HCT116 (cell line): ENCODE measurements at regions not wholly inside any gene's neighbourhood (a gene's known extent, or its start where the extent isn't known, plus 50 kb on each side); places are given as distances from the start of the nearest gene placed in this dataset.

ENCODE experiments used
- ATAC-seq: fragments of 200-7000 bp; cut with Tn5 transposase; 2 replicates; pipeline ENCODE4 v1.9.1; 2020; ENCODE audit warnings: mild to moderate bottlenecking, moderate library complexity
- BruUV-seq: library from RNA; stranded (reverse); fragments of 400-500 nt; replicated peaks from 2 replicates; lab custom pipeline; 2021; lab: Mats Ljungman, UMichigan
- CTCF ChIA-PET: fragments of 300-600 bp; sonication (Branson Sonifier 250); formaldehyde crosslinking; loops from one replicate; lab custom pipeline; 2021; ENCODE audit warnings: antibody characterized with exemption; lab: Charles Lee
- POLR2A ChIA-PET: fragments of 300-600, 350-600 bp; sonication (Branson Sonifier 250); formaldehyde crosslinking; loops from one replicate; lab custom pipeline; 2021; ENCODE audit warnings: antibody characterized with exemption; lab: Charles Lee
- RAD21 ChIA-PET, 2 experiments: fragments of 300-600 bp; sonication (Branson Sonifier 250); formaldehyde crosslinking; loops; one replicate each; lab custom pipeline; 2023; ENCODE audit warnings: low total read pairs in 2 of 2; ENCODE audit not compliant: uncharacterized antibody in 2 of 2, unreplicated experiment in 2 of 2, low non-redundant PET in 1 of 2; lab: Charles Lee
- DNase-seq: peaks from one replicate; pipeline ENCODE4 v3.0.0-alpha.2; 2010; ENCODE audit warnings: low read depth, low spot score
- H2AFZ ChIP-seq: fragments of 200-600 bp; shearing (Covaris generic), sonication (generic); 2 replicates; pipeline ENCODE4 v1.6.1; 2017; ENCODE audit warnings: low read depth, mixed run types, mixed read lengths, antibody characterized with exemption, low read length; ENCODE audit not compliant: poor library complexity, severe bottlenecking
- H3K27ac ChIP-seq: 2 replicates; pipeline ENCODE4 v1.5.1; 2012; ENCODE audit warnings: low read depth, low read length
- H3K27me3 ChIP-seq: fragments of 200-600 bp; sonication (generic); 2 replicates; pipeline ENCODE4 v1.6.1; 2016; ENCODE audit warnings: mixed run types, low read length, mixed read lengths; ENCODE audit not compliant: insufficient read depth
- H3K36me3 ChIP-seq, 2 experiments: fragments of 200-500 bp in 1 of 2; fragments of 200-600 bp in 1 of 2; sonication (Bioruptor generic) in 1 of 2; sonication (generic) in 1 of 2; 2 replicates each; pipeline versions ENCODE4 v1.5.1 to v1.6.1; 2014 to 2016; ENCODE audit warnings: low read length in 2 of 2, inconsistent platforms in 1 of 2, mixed read lengths in 1 of 2, mixed run types in 1 of 2; ENCODE audit not compliant: insufficient read depth in 2 of 2, control insufficient read depth in 1 of 2
- H3K4me1 ChIP-seq, 2 experiments: fragments of 200-600 bp in 1 of 2; sonication (generic) in 1 of 2; 2 replicates each; pipeline versions ENCODE4 v1.5.1 to v1.6.1; 2012 to 2017; ENCODE audit warnings: low read length in 2 of 2, inconsistent platforms in 1 of 2, mild to moderate bottlenecking in 1 of 2, mixed read lengths in 1 of 2, mixed run types in 1 of 2, moderate library complexity in 1 of 2; ENCODE audit not compliant: insufficient read depth in 2 of 2, control insufficient read depth in 1 of 2
- H3K4me2 ChIP-seq: fragments of 200-600 bp; sonication (generic); 2 replicates; pipeline ENCODE4 v1.6.1; 2017; ENCODE audit warnings: mixed run types, low read length, mixed read lengths
- H3K4me3 ChIP-seq, 2 experiments: fragments of 200-600 bp in 1 of 2; sonication (generic) in 1 of 2; replicated peaks in 1 of 2; 2 replicates each; pipeline ENCODE4 v1.5.1; 2011 to 2016; ENCODE audit warnings: low read length in 2 of 2, control low read depth in 1 of 2, low read depth in 1 of 2, mild to moderate bottlenecking in 1 of 2, mixed read lengths in 1 of 2, mixed run types in 1 of 2
- H3K79me2 ChIP-seq: fragments of 200-600 bp; sonication (generic); 2 replicates; pipeline ENCODE4 v1.6.1; 2017; ENCODE audit warnings: mild to moderate bottlenecking, mixed run types, low read length, moderate library complexity, mixed read lengths; ENCODE audit not compliant: insufficient read depth
- H3K9ac ChIP-seq: fragments of 200-600 bp; sonication (generic); 2 replicates; pipeline ENCODE4 v1.6.1; 2016; ENCODE audit warnings: low read length, mixed read lengths
- H3K9me2 ChIP-seq: fragments of 200-600 bp; sonication (generic), shearing (Covaris generic); 2 replicates; pipeline ENCODE4 v1.6.1; 2017; ENCODE audit warnings: mixed run types, mild to moderate bottlenecking, moderate library complexity; ENCODE audit not compliant: insufficient read depth
- H3K9me3 ChIP-seq, 2 experiments: fragments of 200-500 bp in 1 of 2; fragments of 200-600 bp in 1 of 2; sonication (Bioruptor generic) in 1 of 2; sonication (generic) in 1 of 2; 2 replicates each; pipeline ENCODE4 v1.6.1; 2014 to 2017; ENCODE audit warnings: low read length in 2 of 2, mixed read lengths in 2 of 2, inconsistent platforms in 1 of 2, low read depth in 1 of 2, mild to moderate bottlenecking in 1 of 2, mixed run types in 1 of 2, moderate library complexity in 1 of 2; ENCODE audit not compliant: control insufficient read depth in 1 of 2, insufficient read depth in 1 of 2
- H4K20me1 ChIP-seq: fragments of 200-600 bp; sonication (generic), shearing (Covaris generic); 2 replicates; pipeline ENCODE4 v1.6.1; 2017; ENCODE audit warnings: mixed run types, mild to moderate bottlenecking, moderate library complexity; ENCODE audit not compliant: insufficient read depth
- CBX3 ChIP-seq: IDR thresholded peaks from 2 replicates; pipeline ENCODE4 v1.6.1; 2012; ENCODE audit warnings: low read depth
- CTCF ChIP-seq, 3 experiments: fragments of 200-600 bp in 1 of 3; sonication (generic) in 1 of 3; IDR thresholded peaks in 2 of 3; conservative IDR thresholded peaks in 1 of 3; 2 replicates each; pipeline ENCODE4 v1.5.1; 2012 to 2017; ENCODE audit warnings: low read depth in 2 of 3, low read length in 2 of 3, antibody characterized with exemption in 1 of 3, borderline replicate concordance in 1 of 3, control low read depth in 1 of 3, mild to moderate bottlenecking in 1 of 3, mixed read lengths in 1 of 3, mixed run types in 1 of 3, moderate library complexity in 1 of 3; ENCODE audit not compliant: insufficient read depth in 1 of 3
- EGR1 ChIP-seq: IDR thresholded peaks from 2 replicates; pipeline ENCODE4 v1.6.1; 2012; ENCODE audit warnings: low read depth
- ELF1 ChIP-seq: IDR thresholded peaks from 2 replicates; pipeline ENCODE4 v1.6.1; 2012; ENCODE audit warnings: low read depth, borderline replicate concordance
- FOSL1 ChIP-seq: IDR thresholded peaks from 2 replicates; pipeline ENCODE4 v1.6.1; 2012; ENCODE audit warnings: low read depth
- RAD21 ChIP-seq: IDR thresholded peaks from 2 replicates; pipeline ENCODE4 v1.6.1; 2012; ENCODE audit warnings: low read depth, mild to moderate bottlenecking
- SIN3A ChIP-seq: IDR thresholded peaks from 2 replicates; pipeline ENCODE4 v1.6.1; 2012; ENCODE audit warnings: low read depth
- SP1 ChIP-seq: IDR thresholded peaks from 2 replicates; pipeline ENCODE4 v1.6.1; 2012; ENCODE audit warnings: low read depth
- ZFX ChIP-seq: fragments of 450-650 bp; IDR thresholded peaks from 2 replicates; pipeline ENCODE4 v1.6.1; 2017
- intact Hi-C: fragments of 100-400 bp; cut with micrococcal nuclease; formaldehyde crosslinking; loops from 2 replicates; pipeline ENCODE4 v1.10.0; 2022

- Histone ChIP-seq H3K9me3 (no peaks in the 10 kb centered on the region), H4K20me1 (no peaks in the 10 kb centered on the region), H3K4me1 (peaks cover 0 to 6% of the 10 kb centered on the region in 2 experiments; a peak in 1 of 4 replicates), H3K79me2 (no peaks in the 10 kb centered on the region), H3K4me2 (no peak overlapping the region), H3K27me3 (no peaks in the 10 kb centered on the region), H3K9me2 (no peaks in the 10 kb centered on the region), H3K4me3 (no peak overlapping the region), H3K9ac (no peak overlapping the region), H3K36me3 (no peaks in the 10 kb centered on the region), H2AFZ (no peak overlapping the region), H3K27ac (no peak overlapping the region)
- TF ChIP-seq EGR1 (no peak), FOSL1 (no peak), ZFX (no peak), ELF1 (no peak), SP1 (no peak), CTCF (IDR thresholded peaks at IDR 0.05 in 2 of 3, conservative IDR thresholded peaks at IDR 0.05 in 1 of 3; ENCODE audit: borderline replicate concordance in 1 of 3, insufficient read depth in 1 of 3, low read depth in 2 of 3, low read length in 2 of 3) (no peak), CBX3 (no peak), SIN3A (no peak), RAD21 (no peak)
- intact Hi-C loops, result loop anchor here (1.0 kb wide), 1 partner anchor 109 kb away; no protein-coding TSS in a partner anchor
- BruUV-seq, result no TSS peak
- ChIA-PET CTCF (no interaction called here), POLR2A (no interaction called here), RAD21 (no interaction called here)
- ATAC-seq (peak; percentile 40), DNase-seq (no peak)
Observed at GRCh38 chr10:42975005-42975493, 101.8 kb upstream of the RET start.
